ENCODE measurements at regions not wholly inside any gene's neighbourhood (a gene's known extent, or its start where the extent isn't known, plus 50 kb on each side); places are given as distances from the start of the nearest gene placed in this dataset.

GRCh38 chr9:29004988-29005387, 1431.7 kb upstream of the C9orf72 start (continued):
- TF ChIP-seq BCL11A (IDR thresholded peaks at IDR 0.05; ENCODE audit: low read depth in 2 of 2, low read length in 2 of 2) (no peak), TBP (IDR thresholded peaks at IDR 0.05; ENCODE audit: low read depth, low read length) (no peak), POU5F1 (IDR thresholded peaks at IDR 0.05; ENCODE audit: low read depth, low read length) (no peak), SIN3A (conservative IDR thresholded peaks at IDR 0.05 in 1 of 2, IDR thresholded peaks at IDR 0.05 in 1 of 2; ENCODE audit: low read depth in 1 of 2, low read length in 2 of 2) (no peak), ZNF274 (IDR thresholded peaks at IDR 0.05; ENCODE audit: borderline replicate concordance, extremely low read depth, low read length) (no peak), SIRT6 (IDR thresholded peaks at IDR 0.05; ENCODE audit: low read length) (no peak), PHF8 (conservative IDR thresholded peaks at IDR 0.05; ENCODE audit: low read depth, low read length) (no peak), USF2 (IDR thresholded peaks at IDR 0.05; ENCODE audit: low read length) (no peak), JUND (IDR thresholded peaks at IDR 0.05; ENCODE audit: low read length) (no peak)
